Activated CD8-positive, alpha-beta memory T cell treated with anti-CD3 and anti-CD28 coated beads, Interleukin-2, amount 50 U/mL, for 1 hour (primary cell): ENCODE measurements at regions not wholly inside any gene's neighbourhood (a gene's known extent, or its start where the extent isn't known, plus 50 kb on each side); places are given as distances from the start of the nearest gene placed in this dataset.
"Not testable (repeated sequence)": the region's sequence is repeated elsewhere in the genome, so short reads cannot be mapped to it uniquely, and the experiment has no call there.

Source experiments
- DNase-seq: peaks from one replicate; pipeline ENCODE4 v3.0.0-alpha.2; 2020; ENCODE audit errors: extremely low read depth

GRCh38 chr18:70423988-70424387 lies 135.1 kb downstream of the SOCS6 start:
- no peak for DNase-seq

GRCh38 chr18:70423120-70423519 lies 134.3 kb downstream of the SOCS6 start:
- no peak for DNase-seq

- no peak for DNase-seq
These were observed 133.6 kb downstream of the SOCS6 start for GRCh38 chr18:70422391-70422965.

DNA sequence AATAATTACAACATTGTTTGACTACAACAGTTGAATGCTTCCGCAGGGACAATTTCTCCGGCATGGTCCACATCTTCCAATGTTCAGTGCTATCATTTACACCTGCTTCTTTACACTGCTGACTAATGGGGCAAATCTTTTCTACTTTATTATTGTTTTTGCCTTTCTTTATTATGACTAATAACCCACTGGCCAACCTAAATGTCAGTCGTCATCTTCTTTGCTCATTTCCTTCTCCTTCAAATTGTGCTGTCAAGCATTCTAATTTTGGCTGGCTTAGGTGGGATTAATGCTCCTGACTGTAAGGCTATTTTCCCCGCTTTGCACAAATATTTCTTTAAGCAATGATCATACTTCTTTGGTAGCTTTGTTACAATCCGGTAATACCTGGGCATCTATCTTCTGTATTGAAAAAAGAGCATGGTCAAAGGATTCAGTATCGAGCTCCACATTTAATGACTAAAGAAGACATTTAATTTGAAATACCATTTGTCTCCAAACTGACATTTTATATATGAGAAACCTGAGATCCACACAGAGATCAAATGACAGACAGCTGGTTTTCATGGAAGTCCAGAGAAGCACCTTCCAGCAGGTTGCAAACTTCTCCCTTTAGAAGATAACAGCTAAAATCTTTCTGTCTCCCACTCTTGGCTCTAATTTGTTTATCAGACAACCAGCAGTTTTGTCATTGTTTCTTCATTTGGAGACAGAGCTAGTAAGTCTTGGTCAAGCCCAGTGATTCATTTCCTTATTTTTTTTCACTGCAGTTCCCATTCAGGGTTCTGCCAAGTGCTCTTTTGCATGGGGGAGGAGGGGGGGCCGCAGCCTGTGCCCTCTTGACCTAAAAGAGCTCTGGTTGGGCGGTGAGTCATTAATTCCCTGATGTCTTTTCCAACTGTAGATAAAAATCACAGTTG lies 132.9 kb downstream of the SOCS6 start:
- no peak for DNase-seq

DNA sequence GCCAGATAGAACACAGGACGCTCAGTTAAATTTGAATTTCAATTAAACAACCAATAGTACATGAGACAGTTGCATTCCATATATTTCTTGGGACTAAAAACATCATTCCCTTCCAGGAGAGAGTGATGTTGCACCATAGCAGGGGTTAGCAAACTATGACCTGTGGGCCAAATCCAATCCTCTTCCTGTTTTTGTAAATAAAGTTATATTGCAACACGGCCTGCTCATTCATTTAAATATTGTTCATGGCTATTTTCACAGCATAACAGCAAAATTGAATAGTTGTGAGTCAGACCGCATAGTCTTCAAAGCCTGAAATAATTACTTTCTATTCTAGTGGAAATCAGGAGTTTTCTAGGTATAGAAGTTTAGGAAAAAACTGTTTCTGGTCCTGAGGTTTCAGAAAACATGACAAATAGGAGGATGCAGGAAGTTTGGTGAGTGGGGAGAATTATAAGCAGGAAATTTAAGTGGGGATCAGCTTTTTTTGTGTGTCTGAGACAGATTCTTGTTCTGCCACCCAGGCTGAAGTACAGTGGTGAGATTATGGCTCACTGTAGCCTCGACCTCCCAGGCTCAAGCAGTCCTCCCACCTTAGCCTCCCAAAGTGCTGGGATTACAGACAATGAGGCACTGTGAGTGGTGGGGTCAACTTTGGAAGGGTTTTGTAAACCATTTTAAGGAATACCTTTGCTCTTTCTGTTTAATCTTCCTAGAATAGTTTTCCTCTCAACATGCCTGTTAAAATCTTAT lies 131.5 kb downstream of the SOCS6 start:
- DNase-seq: no peak

DNA sequence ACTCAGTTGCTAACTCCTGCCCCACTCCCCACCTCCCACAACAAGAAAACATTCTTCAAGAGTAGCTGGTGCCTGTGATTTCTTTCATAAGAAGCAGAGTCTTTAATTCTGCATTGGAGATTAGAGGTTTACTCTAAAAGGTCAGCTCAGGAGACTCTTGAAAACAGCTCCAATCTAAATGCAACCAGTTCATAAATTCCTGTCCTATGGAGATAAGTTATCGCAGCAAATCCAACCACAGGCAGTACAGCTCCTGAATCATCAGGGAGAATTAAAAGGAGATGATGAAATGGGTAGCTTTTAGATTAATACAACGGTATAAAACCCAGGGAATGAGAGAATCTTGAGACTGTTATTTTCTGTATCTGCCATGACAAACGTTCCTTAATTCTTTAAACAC lies 130.7 kb downstream of the SOCS6 start:
- no peak for DNase-seq

GRCh38 chr18:70418546-70419311 lies 129.9 kb downstream of the SOCS6 start:
- DNase-seq: no peak

GRCh38 chr18:70417847-70418246 lies 129.0 kb downstream of the SOCS6 start:
- DNase-seq: no peak

DNA sequence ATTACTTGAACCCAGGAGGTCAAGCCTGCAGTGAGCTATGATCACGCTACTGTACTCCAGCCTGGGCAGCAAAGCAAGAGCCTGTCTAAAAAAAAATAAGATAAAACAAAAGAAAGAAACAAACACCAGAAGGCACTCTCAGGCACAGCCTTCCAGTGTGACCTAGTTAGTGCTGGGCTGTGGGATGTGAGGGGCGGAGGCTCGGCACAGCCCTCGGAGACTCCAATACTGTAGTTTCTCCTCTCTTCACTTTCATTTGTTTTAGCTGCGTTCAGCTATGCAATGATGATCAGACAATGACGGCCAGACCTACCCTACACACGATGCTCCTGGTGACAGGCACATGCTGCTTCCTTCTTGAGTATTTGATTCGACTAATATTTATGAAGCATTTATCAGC lies 127.7 kb downstream of the SOCS6 start:
- no peak for DNase-seq

- no peak for DNase-seq
These were observed 127.1 kb downstream of the SOCS6 start for GRCh38 chr18:70415823-70416488.

DNA sequence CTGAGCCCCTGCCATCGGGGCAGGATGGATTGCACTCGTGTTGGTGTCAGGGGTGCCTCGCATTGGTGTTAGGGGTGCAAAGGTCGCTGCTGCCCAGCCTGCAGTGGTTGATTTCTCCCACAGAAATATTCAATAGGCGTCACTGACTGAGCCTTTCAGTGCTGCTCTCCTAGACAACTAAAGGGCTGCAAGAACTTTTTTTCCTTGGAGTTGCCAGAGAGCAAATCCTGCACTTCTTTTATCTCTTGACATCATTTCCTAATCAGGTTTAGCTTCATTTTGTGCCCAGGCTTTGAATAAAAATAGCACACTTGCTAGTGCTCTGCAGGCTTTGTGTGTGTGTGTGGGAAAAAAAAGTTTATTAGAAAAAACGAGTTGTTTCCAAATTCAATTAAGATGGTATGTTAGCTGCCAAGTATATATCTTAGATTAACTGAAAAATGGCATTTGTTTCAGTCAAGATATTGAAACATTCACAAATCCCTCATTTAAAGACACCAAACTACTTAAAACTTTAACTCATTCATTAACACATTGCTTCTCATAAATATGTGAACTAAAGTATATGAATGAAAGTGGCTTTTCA lies 125.6 kb downstream of the SOCS6 start:
- no peak for DNase-seq

GRCh38 chr18:70413455-70413854 lies 124.6 kb downstream of the SOCS6 start:
- DNase-seq: no peak

- DNase-seq: no peak
These were observed 123.1 kb downstream of the SOCS6 start for GRCh38 chr18:70411876-70412435.

- no peak for DNase-seq
These were observed 122.5 kb downstream of the SOCS6 start for GRCh38 chr18:70411307-70411706.

- DNase-seq: no peak
These were observed 116.2 kb downstream of the SOCS6 start for GRCh38 chr18:70405052-70405451.

DNA sequence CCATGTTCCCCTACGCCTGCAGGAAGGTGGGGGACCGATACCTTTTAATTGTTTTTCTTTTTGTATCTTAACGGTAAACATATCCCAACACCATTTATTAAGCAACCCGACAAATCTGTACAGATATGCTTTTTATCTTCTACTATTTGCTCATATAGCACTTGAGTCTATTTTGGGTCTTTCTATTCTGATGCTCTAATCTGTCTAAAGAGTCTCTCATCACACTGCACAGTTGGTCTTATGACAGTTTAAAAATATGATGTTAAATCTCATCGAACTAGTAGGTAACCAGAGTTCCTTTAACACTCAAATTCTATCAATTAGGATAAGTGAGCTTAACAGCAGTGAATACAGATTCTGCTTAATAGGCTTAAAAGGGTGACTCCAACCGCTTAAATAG lies 111.6 kb downstream of the SOCS6 start:
- no peak for DNase-seq

DNA sequence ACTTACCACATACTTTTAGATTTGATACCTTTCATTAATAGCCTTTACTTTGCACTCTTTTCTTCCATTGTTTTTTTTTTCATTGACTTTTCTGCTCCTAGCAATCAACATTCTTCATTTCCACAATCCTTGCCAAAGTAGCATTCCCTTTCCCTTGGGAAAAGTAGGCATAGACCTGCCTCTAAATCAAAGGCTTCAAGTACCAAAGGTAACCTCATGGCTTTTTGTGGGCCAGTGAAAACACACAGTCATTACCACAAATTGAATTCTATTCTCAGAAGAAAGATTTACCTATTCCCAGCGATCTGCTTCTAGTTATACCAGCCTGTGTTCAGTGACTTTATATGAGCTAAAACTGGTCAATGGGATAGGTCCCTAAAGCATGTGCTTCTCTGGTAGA lies 109.2 kb downstream of the SOCS6 start:
- no peak for DNase-seq

DNA sequence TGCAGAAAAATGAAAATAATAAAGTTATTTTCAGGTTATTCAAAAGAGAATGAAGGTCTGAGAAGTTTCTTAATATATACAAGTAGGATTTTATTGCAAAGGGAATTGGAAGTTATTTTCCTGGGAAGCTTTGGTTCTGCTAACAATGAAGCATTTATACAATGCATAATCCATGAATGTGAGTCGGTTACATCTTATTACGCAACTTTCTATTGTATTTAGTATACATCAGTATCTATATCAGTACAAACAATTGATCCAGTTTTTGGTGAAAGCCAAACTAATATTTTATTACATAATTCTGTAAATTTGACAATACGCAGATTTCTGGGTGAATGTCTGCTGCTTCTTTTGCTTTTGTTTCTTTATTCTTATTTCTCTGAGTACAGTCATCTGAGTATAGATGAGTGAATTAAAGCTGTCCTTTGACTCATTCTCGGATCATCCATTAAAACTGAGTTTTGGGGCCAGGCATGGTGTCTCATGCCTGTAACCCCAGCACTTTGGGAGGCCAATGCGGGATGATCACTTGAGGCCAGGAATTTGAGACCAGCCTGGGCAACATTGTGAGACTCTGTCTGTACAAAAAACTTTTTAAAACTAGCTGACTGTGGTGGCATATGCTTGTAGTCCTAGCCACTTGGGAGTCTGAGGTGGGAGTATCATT lies 108.5 kb downstream of the SOCS6 start:
- no peak for DNase-seq

GRCh38 chr18:70395771-70396170 lies 106.9 kb downstream of the SOCS6 start:
- not testable (repeated sequence) for DNase-seq

- DNase-seq: no peak
These were observed 105.8 kb downstream of the SOCS6 start for GRCh38 chr18:70394672-70395071.
